ENCODE measurements at regions not wholly inside any gene's neighbourhood (a gene's known extent, or its start where the extent isn't known, plus 50 kb on each side); places are given as distances from the start of the nearest gene placed in this dataset.

- DNase-seq (ENCODE audit: low spot score) = no peak
- Mint-ChIP-seq H3K27me3 (ENCODE audit: low read depth) (no peaks in the 10 kb centered on the region), H3K27ac (ENCODE audit: unreplicated experiment) (no peak overlapping the region), H3K4me3 (ENCODE audit: unreplicated experiment) (no peak overlapping the region), H3K4me1 (ENCODE audit: low read depth) (peaks cover 26% of the 10 kb centered on the region), H3K36me3 (ENCODE audit: low read depth) (no peaks in the 10 kb centered on the region), H3K9me3 (ENCODE audit: low read depth) (no peaks in the 10 kb centered on the region)
- no peak for TF ChIP-seq CTCF (IDR thresholded peaks at IDR 0.05)
These were observed 276.4 kb downstream of the TCF7L2 start for GRCh38 chr10:113226399-113226798.

GRCh38 chr10:113226831-113227445 is 276.9 kb downstream of the TCF7L2 start:
- DNase-seq (ENCODE audit: low spot score) = no peak
- H3K27me3 Mint-ChIP-seq (ENCODE audit: low read depth) = no peaks in the 10 kb centered on the region
- no peak overlapping the region for H3K27ac Mint-ChIP-seq (ENCODE audit: unreplicated experiment)
- H3K36me3 Mint-ChIP-seq (ENCODE audit: low read depth) = no peaks in the 10 kb centered on the region
- no peak overlapping the region for H3K4me3 Mint-ChIP-seq (ENCODE audit: unreplicated experiment)
- H3K4me1 Mint-ChIP-seq (ENCODE audit: low read depth) = peaks cover 23% of the 10 kb centered on the region
- TF ChIP-seq CTCF (IDR thresholded peaks at IDR 0.05) = no peak
- H3K9me3 Mint-ChIP-seq (ENCODE audit: low read depth) = no peaks in the 10 kb centered on the region

GRCh38 chr10:113228530-113228929 is 278.5 kb downstream of the TCF7L2 start:
- DNase-seq (ENCODE audit: low spot score) = no peak
- H3K9me3 Mint-ChIP-seq (ENCODE audit: low read depth) = no peaks in the 10 kb centered on the region
- H3K4me1 Mint-ChIP-seq (ENCODE audit: low read depth) = peaks cover 17% of the 10 kb centered on the region
- H3K27me3 Mint-ChIP-seq (ENCODE audit: low read depth) = no peaks in the 10 kb centered on the region
- H3K36me3 Mint-ChIP-seq (ENCODE audit: low read depth) = no peaks in the 10 kb centered on the region
- H3K27ac Mint-ChIP-seq (ENCODE audit: unreplicated experiment) = no peak overlapping the region
- H3K4me3 Mint-ChIP-seq (ENCODE audit: unreplicated experiment) = no peak overlapping the region
- TF ChIP-seq CTCF (IDR thresholded peaks at IDR 0.05) = no peak

- Mint-ChIP-seq H3K9me3 (ENCODE audit: low read depth) (no peaks in the 10 kb centered on the region), H3K27ac (ENCODE audit: unreplicated experiment) (no peak overlapping the region)
These were observed 280.1 kb downstream of the TCF7L2 start for GRCh38 chr10:113230011-113230610.

GRCh38 chr10:113232928-113233511 is 283.0 kb downstream of the TCF7L2 start:
- no peak for TF ChIP-seq CTCF (IDR thresholded peaks at IDR 0.05)
- Mint-ChIP-seq H3K4me3 (ENCODE audit: unreplicated experiment) (no peak overlapping the region), H3K4me1 (ENCODE audit: low read depth) (peaks cover 17% of the 10 kb centered on the region), H3K27me3 (ENCODE audit: low read depth) (no peaks in the 10 kb centered on the region), H3K36me3 (ENCODE audit: low read depth) (peaks cover 2% of the 10 kb centered on the region), H3K27ac (ENCODE audit: unreplicated experiment) (no peak overlapping the region), H3K9me3 (ENCODE audit: low read depth) (no peaks in the 10 kb centered on the region)
- no peak for DNase-seq (ENCODE audit: low spot score)

More at GRCh38 chr10:113230011-113230610, 280.1 kb downstream of the TCF7L2 start:
- Mint-ChIP-seq H3K4me3 (ENCODE audit: unreplicated experiment) (no peak overlapping the region), H3K4me1 (ENCODE audit: low read depth) (peaks cover 17% of the 10 kb centered on the region), H3K36me3 (ENCODE audit: low read depth) (no peaks in the 10 kb centered on the region), H3K27me3 (ENCODE audit: low read depth) (no peaks in the 10 kb centered on the region)
- no peak for TF ChIP-seq CTCF (IDR thresholded peaks at IDR 0.05)
- no peak for DNase-seq (ENCODE audit: low spot score)
